ENCODE measurements at regions not wholly inside any gene's neighbourhood (a gene's known extent, or its start where the extent isn't known, plus 50 kb on each side); places are given as distances from the start of the nearest gene placed in this dataset.
"Not testable (repeated sequence)": the region's sequence is repeated elsewhere in the genome, so short reads cannot be mapped to it uniquely, and the experiment has no call there.

DNA sequence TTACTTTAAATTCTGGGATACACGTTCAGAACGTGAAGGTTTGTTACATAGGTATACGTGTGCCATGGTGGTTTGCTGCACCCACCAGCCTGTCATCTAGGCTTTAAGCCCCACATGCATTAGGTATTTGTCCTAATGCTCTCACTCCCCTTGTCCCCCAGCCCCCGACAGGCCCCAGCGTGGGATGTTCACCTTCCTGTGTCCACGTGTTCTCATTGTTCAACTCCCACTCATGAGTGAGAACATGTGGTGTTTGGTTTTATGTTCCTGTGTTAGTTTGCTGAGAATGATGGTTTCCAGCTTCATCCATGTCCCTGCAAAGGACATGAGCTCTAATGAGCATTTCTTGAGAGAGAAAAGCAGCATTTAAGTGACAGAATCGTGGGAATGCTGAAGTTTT is 726.6 kb downstream of the TDRD15 start:
- not testable (repeated sequence) for TF ChIP-seq CTCF (conservative IDR thresholded peaks at IDR 0.05; ENCODE audit: low read depth, low read length); POLR2A (IDR thresholded peaks at IDR 0.05; ENCODE audit: low read depth, low read length); USF2 (IDR thresholded peaks at IDR 0.05; ENCODE audit: low read depth, low read length); SMC3 (IDR thresholded peaks at IDR 0.05; ENCODE audit: low read depth, low read length); RAD21 (IDR thresholded peaks at IDR 0.05; ENCODE audit: low read length); FOS (IDR thresholded peaks at IDR 0.05; ENCODE audit: low read depth, low read length); RFX5 (IDR thresholded peaks at IDR 0.05; ENCODE audit: low read depth, low read length); CHD1 (IDR thresholded peaks at IDR 0.05; ENCODE audit: low read depth, low read length); MAFK (IDR thresholded peaks at IDR 0.05; ENCODE audit: low read depth, low read length); CEBPB (IDR thresholded peaks at IDR 0.05; ENCODE audit: low read depth, low read length)
- TF ChIP-seq, protein P1, sequence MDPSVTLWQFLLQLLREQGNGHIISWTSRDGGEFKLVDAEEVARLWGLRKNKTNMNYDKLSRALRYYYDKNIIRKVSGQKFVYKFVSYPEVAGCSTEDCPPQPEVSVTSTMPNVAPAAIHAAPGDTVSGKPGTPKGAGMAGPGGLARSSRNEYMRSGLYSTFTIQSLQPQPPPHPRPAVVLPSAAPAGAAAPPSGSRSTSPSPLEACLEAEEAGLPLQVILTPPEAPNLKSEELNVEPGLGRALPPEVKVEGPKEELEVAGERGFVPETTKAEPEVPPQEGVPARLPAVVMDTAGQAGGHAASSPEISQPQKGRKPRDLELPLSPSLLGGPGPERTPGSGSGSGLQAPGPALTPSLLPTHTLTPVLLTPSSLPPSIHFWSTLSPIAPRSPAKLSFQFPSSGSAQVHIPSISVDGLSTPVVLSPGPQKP (IDR thresholded peaks at IDR 0.05; ENCODE audit: borderline replicate concordance, low read depth, low read length): not testable (repeated sequence)

All from IMR-90 (cell line).